NCI-H2196 (cell line): ENCODE measurements at regions not wholly inside any gene's neighbourhood (a gene's known extent, or its start where the extent isn't known, plus 50 kb on each side); places are given as distances from the start of the nearest gene placed in this dataset.

Source experiments
- DNase-seq: peaks from one replicate; lab custom pipeline; 2025; ENCODE audit not compliant: unreplicated experiment; lab: John Stamatoyannopoulos, UW

GRCh38 chr12:19855851-19856250 is 416.6 kb downstream of the AEBP2 start:
- no peak for DNase-seq

- DNase-seq = no peak
Observed at GRCh38 chr12:19856389-19856788, 417.1 kb downstream of the AEBP2 start.

GRCh38 chr12:19857204-19857603 is 417.9 kb downstream of the AEBP2 start:
- DNase-seq = no peak

- DNase-seq = no peak
Observed at GRCh38 chr12:19867151-19867550, 427.9 kb downstream of the AEBP2 start.

- DNase-seq = no peak
Observed at GRCh38 chr12:19867970-19868369, 428.7 kb downstream of the AEBP2 start.

- no peak for DNase-seq
Observed at GRCh38 chr12:19869413-19869812, 430.1 kb downstream of the AEBP2 start.

- no peak for DNase-seq
Observed at GRCh38 chr12:19872621-19873540, 433.6 kb downstream of the AEBP2 start.

GRCh38 chr12:19880076-19880475 is 440.8 kb downstream of the AEBP2 start:
- DNase-seq = no peak

GRCh38 chr12:19880721-19881120 is 441.4 kb downstream of the AEBP2 start:
- no peak for DNase-seq

- DNase-seq = no peak
Observed at GRCh38 chr12:19882346-19882745, 443.1 kb downstream of the AEBP2 start.

- no peak for DNase-seq
Observed at GRCh38 chr12:19884021-19884492, 444.8 kb downstream of the AEBP2 start.

GRCh38 chr12:19885093-19885812 is 446.0 kb downstream of the AEBP2 start:
- DNase-seq = no peak

- no peak for DNase-seq
Observed at GRCh38 chr12:19886065-19886464, 446.8 kb downstream of the AEBP2 start.

GRCh38 chr12:19886639-19887064 is 447.4 kb downstream of the AEBP2 start:
- no peak for DNase-seq

- no peak for DNase-seq
Observed at GRCh38 chr12:19890024-19890423, 450.7 kb downstream of the AEBP2 start.

GRCh38 chr12:19891936-19892591 is 452.8 kb downstream of the AEBP2 start:
- no peak for DNase-seq

- DNase-seq = no peak
Observed at GRCh38 chr12:19893514-19893913, 454.2 kb downstream of the AEBP2 start.

- no peak for DNase-seq
Observed at GRCh38 chr12:19894050-19894449, 454.8 kb downstream of the AEBP2 start.

GRCh38 chr12:19894803-19895202 is 455.5 kb downstream of the AEBP2 start:
- no peak for DNase-seq

- DNase-seq = no peak
Observed at GRCh38 chr12:19895246-19896020, 456.1 kb downstream of the AEBP2 start.

GRCh38 chr12:19896041-19896440 is 456.7 kb downstream of the AEBP2 start:
- no peak for DNase-seq
